Omental fat pad (tissue), 3 donors: ENCODE measurements at regions not wholly inside any gene's neighbourhood (a gene's known extent, or its start where the extent isn't known, plus 50 kb on each side); places are given as distances from the start of the nearest gene placed in this dataset.

Experiments used
- ATAC-seq: fragments of 150-250 bp; one replicate; pipeline ENCODE4 v1.9.1; 2016; ENCODE audit warnings: mild to moderate bottlenecking, moderate library complexity; ENCODE audit not compliant: low FRiP score
- DNase-seq: peaks from one replicate; pipeline ENCODE4 v3.0.0-alpha.2; 2019; ENCODE audit warnings: low spot score
- CTCF ChIP-seq, 3 donors: fragments of 450-650 bp; IDR thresholded peaks; one replicate each; pipeline ENCODE4 v1.5.1; 2016 to 2017; ENCODE audit warnings: antibody characterized with exemption in 3 of 3, mild to moderate bottlenecking in 3 of 3, moderate library complexity in 2 of 3

- no peak for ATAC-seq
- TF ChIP-seq CTCF (IDR thresholded peaks at IDR 0.05): no peak
- DNase-seq: no peak
Observed at GRCh38 chr1:14062669-14063068, 362.7 kb downstream of the PRDM2 start.

GRCh38 chr1:14064649-14065442, 364.9 kb downstream of the PRDM2 start:
- DNase-seq (no peak), ATAC-seq (no peak)
- TF ChIP-seq CTCF (IDR thresholded peaks at IDR 0.05): no peak

GRCh38 chr1:14065486-14065885, 365.5 kb downstream of the PRDM2 start:
- no peak for ATAC-seq
- no peak for TF ChIP-seq CTCF (IDR thresholded peaks at IDR 0.05)

GRCh38 chr1:14067036-14067435, 367.0 kb downstream of the PRDM2 start:
- no peak for TF ChIP-seq CTCF (IDR thresholded peaks at IDR 0.05)
- no peak for DNase-seq
- ATAC-seq: no peak

More at GRCh38 chr1:14065486-14065885, 365.5 kb downstream of the PRDM2 start:
- no peak for DNase-seq

- ATAC-seq (no peak), DNase-seq (no peak)
- no peak for TF ChIP-seq CTCF (IDR thresholded peaks at IDR 0.05)
Observed at GRCh38 chr1:14067711-14068110, 367.7 kb downstream of the PRDM2 start.

GRCh38 chr1:14071581-14071980, 371.6 kb downstream of the PRDM2 start:
- no peak for TF ChIP-seq CTCF (IDR thresholded peaks at IDR 0.05)
- no peak for ATAC-seq
- no peak for DNase-seq

- TF ChIP-seq CTCF (IDR thresholded peaks at IDR 0.05): no peak
- DNase-seq: no peak
- ATAC-seq: no peak
Observed at GRCh38 chr1:14080653-14081052, 380.7 kb downstream of the PRDM2 start.
